Body of pancreas (tissue), 4 donors: ENCODE measurements at regions not wholly inside any gene's neighbourhood (a gene's known extent, or its start where the extent isn't known, plus 50 kb on each side); places are given as distances from the start of the nearest gene placed in this dataset.

Experiments
- CTCF ChIP-seq, 7 experiments: fragments of 450-650 bp in 4 of 7; fragments of 200-600 bp in 3 of 7; sonication (generic) in 3 of 7; IDR thresholded peaks; one replicate each; pipeline ENCODE4 v1.5.1; 2016 to 2019; ENCODE audit warnings: antibody characterized with exemption in 7 of 7
- POLR2A ChIP-seq, 3 donors: fragments of 450-650 bp; IDR thresholded peaks; one replicate each; pipeline ENCODE4 v1.6.1; 2016; ENCODE audit warnings: antibody characterized with exemption in 3 of 3, mild to moderate bottlenecking in 2 of 3

- TF ChIP-seq CTCF (IDR thresholded peaks at IDR 0.05) (no peak), POLR2A (IDR thresholded peaks at IDR 0.05) (no peak)
These were observed 74.5 kb upstream of the TNRC6C start for GRCh38 chr17:77884019-77884418.
